ENCODE measurements at regions not wholly inside any gene's neighbourhood (a gene's known extent, or its start where the extent isn't known, plus 50 kb on each side); places are given as distances from the start of the nearest gene placed in this dataset.
"Not testable (repeated sequence)": the region's sequence is repeated elsewhere in the genome, so short reads cannot be mapped to it uniquely, and the experiment has no call there.

GRCh38 chr19:31890230-31890629 is 455.2 kb upstream of the ZNF507 start:
- no peak overlapping the region for H3K4me3 ChIP-seq (replicated peaks; ENCODE audit: low read depth, low read length)
- H3K27me3 ChIP-seq (replicated peaks; ENCODE audit: control insufficient read depth, insufficient read depth, low read length) = no peaks in the 10 kb centered on the region
- H3K36me3 ChIP-seq (ENCODE audit: control insufficient read depth, insufficient read depth, low read length) = no peaks in the 10 kb centered on the region
- TF ChIP-seq CTCF (IDR thresholded peaks at IDR 0.05; ENCODE audit: insufficient read depth, low read length, poor library complexity, severe bottlenecking) = no peak
- no peak for DNase-seq (ENCODE audit: extremely low read depth, insufficient read length)

DNA sequence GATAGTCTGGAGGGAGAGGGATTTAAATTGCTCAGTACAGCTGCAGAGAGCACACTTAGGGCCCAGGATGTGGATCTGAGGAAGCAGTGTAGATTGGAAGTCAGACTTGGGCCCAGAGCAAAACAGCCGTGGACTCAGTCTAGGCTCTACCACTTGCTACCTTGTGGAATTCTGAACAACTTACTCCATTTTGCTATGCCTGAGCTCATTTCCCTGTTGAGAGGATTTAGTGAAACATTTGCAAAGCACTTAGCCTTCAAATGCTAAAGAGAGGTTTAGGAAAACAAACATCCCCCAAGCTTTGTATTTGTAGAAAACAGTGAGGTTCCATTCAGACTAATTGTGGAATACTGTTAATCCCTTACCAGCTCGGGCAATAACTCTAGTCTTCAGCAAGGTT is 453.4 kb upstream of the ZNF507 start:
- no peaks in the 10 kb centered on the region for H3K27me3 ChIP-seq (replicated peaks; ENCODE audit: control insufficient read depth, insufficient read depth, low read length)
- no peak for TF ChIP-seq CTCF (IDR thresholded peaks at IDR 0.05; ENCODE audit: insufficient read depth, low read length, poor library complexity, severe bottlenecking)
- no peaks in the 10 kb centered on the region for H3K36me3 ChIP-seq (ENCODE audit: control insufficient read depth, insufficient read depth, low read length)
- no peak overlapping the region for H3K4me3 ChIP-seq (replicated peaks; ENCODE audit: low read depth, low read length)
- DNase-seq (ENCODE audit: extremely low read depth, insufficient read length) = no peak

DNA sequence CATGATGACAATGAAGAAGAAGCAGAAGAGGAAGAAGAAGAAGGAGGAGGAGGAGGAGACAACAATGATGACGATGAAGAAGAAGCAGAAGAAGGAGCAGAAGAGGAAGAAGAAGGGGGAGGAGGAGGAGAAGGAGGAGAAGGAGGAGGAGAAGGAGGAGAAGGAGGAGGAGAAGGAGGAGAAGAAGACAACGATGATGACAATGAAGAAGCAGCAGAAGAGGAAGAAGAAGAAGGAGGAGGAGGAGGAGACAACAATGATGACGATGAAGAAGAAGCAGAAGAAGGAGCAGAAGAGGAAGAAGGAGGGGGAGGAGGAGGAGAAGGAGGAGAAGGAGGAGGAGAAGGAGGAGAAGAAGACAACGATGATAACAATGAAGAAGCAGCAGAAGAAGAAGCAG is 451.9 kb upstream of the ZNF507 start:
- not testable (repeated sequence) for DNase-seq (ENCODE audit: extremely low read depth, insufficient read length); H3K4me3 ChIP-seq (replicated peaks; ENCODE audit: low read depth, low read length); H3K36me3 ChIP-seq (ENCODE audit: control insufficient read depth, insufficient read depth, low read length); H3K27me3 ChIP-seq (replicated peaks; ENCODE audit: control insufficient read depth, insufficient read depth, low read length)

- DNase-seq (ENCODE audit: extremely low read depth, insufficient read length) = no peak
- Histone ChIP-seq H3K4me3 (replicated peaks; ENCODE audit: low read depth, low read length) (no peak overlapping the region), H3K27me3 (replicated peaks; ENCODE audit: control insufficient read depth, insufficient read depth, low read length) (no peaks in the 10 kb centered on the region), H3K36me3 (ENCODE audit: control insufficient read depth, insufficient read depth, low read length) (no peaks in the 10 kb centered on the region)
- TF ChIP-seq CTCF (IDR thresholded peaks at IDR 0.05; ENCODE audit: insufficient read depth, low read length, poor library complexity, severe bottlenecking) = no peak
These were observed 451.0 kb upstream of the ZNF507 start for GRCh38 chr19:31894451-31894850.

DNA sequence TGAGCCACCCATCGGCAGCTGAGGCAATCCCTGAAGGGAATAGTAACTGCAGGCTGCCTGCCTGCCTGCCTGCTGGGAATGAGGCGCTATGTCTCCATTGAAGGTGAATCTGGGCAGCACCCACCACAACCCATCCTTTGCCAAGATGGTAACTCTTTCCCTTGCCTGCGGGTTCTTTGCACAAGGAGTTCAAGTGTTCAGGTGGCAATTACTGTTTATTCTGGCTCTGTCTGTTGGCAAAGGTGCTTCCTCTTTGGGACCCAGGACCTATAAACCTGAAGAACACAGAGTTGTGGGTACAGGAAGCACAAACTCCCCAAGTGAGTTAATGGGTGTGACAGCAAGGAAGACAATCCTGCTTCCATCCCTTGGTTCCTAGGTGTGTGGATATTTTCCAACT is 448.1 kb upstream of the ZNF507 start:
- Histone ChIP-seq H3K27me3 (replicated peaks; ENCODE audit: control insufficient read depth, insufficient read depth, low read length) (no peaks in the 10 kb centered on the region), H3K4me3 (replicated peaks; ENCODE audit: low read depth, low read length) (no peak overlapping the region), H3K36me3 (ENCODE audit: control insufficient read depth, insufficient read depth, low read length) (no peaks in the 10 kb centered on the region)
- no peak for TF ChIP-seq CTCF (IDR thresholded peaks at IDR 0.05; ENCODE audit: insufficient read depth, low read length, poor library complexity, severe bottlenecking)
- DNase-seq (ENCODE audit: extremely low read depth, insufficient read length) = no peak

GRCh38 chr19:31900991-31901390 is 444.4 kb upstream of the ZNF507 start:
- no peak for DNase-seq (ENCODE audit: extremely low read depth, insufficient read length)
- Histone ChIP-seq H3K36me3 (ENCODE audit: control insufficient read depth, insufficient read depth, low read length) (no peaks in the 10 kb centered on the region), H3K27me3 (replicated peaks; ENCODE audit: control insufficient read depth, insufficient read depth, low read length) (no peaks in the 10 kb centered on the region), H3K4me3 (replicated peaks; ENCODE audit: low read depth, low read length) (no peak overlapping the region)
- no peak for TF ChIP-seq CTCF (IDR thresholded peaks at IDR 0.05; ENCODE audit: insufficient read depth, low read length, poor library complexity, severe bottlenecking)
